ENCODE measurements at regions not wholly inside any gene's neighbourhood (a gene's known extent, or its start where the extent isn't known, plus 50 kb on each side); places are given as distances from the start of the nearest gene placed in this dataset.
A peak's percentile ranks its signal among the peaks of the same experiment; 100 is the strongest.

DNA sequence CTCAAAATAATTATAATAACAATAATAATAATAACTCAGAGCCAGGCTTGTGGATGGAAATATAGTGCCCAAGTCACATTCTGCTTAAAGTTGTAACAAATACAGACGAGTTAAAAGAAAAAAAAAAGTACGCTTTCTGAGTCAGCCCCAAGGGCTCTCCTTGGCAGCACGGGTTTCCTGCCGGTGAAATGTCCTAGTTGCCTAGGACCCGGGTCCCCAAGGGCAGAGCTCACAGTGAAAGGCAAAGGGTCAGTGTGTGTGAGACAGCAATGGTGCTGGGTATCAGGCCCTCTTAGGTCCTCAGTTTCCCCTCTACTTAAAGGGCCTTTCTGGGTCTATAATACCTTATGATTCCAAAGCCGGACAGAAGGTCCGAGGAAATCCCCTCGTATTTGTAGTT, 96.3 kb upstream of the CLMN start:
- Histone ChIP-seq H3K9me3 (ENCODE audit: control insufficient read depth in 2 of 2, low read length in 2 of 2) (no peaks in the 10 kb centered on the region), H3K27ac (ENCODE audit: low read length) (no peak overlapping the region), H3K9ac (ENCODE audit: low read length in 2 of 2) (no peak overlapping the region), H3K4me1 (ENCODE audit: control insufficient read depth, insufficient read depth, low read length) (no peaks in the 10 kb centered on the region), H3K27me3 (ENCODE audit: control insufficient read depth in 1 of 2, insufficient read depth in 2 of 2, low read length in 2 of 2) (peaks cover 0 to 2% of the 10 kb centered on the region in 2 donors), H3K36me3 (ENCODE audit: control insufficient read depth in 2 of 2, insufficient read depth in 2 of 2, low read length in 2 of 2) (peaks cover 0 to 3% of the 10 kb centered on the region in 2 donors), H3K4me3 (ENCODE audit: low read length in 2 of 2) (no peak overlapping the region)

DNA sequence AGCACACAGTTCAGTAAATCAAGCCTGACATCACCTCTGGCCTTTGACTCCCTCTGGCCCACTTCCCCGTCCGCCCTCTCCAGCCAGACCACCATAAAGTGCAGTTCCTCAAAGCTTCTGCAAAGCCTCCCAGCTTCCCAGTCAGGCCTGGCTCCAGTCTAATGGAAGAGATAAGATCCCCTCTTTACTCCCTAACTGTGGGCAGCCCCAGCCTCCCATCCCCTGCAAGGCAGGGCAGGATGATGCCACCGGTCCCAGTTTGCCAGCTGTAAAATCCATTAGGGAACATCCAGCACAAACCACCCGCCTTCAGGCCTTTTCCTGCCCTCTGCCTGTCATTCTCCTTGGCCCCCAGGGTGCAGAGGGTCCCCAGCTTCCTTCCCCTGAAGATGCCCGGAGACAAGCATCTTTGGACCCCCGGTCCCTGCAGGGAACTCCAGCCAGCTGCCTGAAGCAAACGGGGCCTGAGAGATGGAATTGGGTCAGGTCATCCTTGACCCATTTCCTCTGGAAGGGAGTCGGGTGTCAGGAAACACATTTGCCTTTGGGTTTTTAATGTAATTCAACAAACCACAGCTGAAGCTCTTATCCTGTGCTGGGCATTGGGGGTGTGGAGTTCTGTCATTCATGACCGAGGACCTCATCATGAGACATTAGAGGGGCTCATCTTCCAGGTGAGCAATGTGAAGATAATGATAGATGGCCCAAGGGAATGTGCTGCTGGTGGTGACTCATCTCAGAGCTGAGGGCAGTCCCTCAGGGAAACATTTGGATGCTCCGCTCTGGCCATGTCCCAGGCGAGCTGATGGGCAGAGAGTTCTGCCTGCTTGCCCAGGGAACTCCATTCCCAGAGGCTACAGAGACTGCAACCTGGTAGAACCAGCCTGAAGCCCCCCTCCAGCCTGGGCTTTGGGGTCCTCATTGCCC, 93.8 kb upstream of the CLMN start:
- Histone ChIP-seq H3K27ac (ENCODE audit: low read length) (no peak overlapping the region), H3K36me3 (ENCODE audit: control insufficient read depth in 2 of 2, insufficient read depth in 2 of 2, low read length in 2 of 2) (peaks cover 0 to 3% of the 10 kb centered on the region in 2 donors), H3K4me1 (ENCODE audit: control insufficient read depth, insufficient read depth, low read length) (peaks cover 17% of the 10 kb centered on the region)

DNA sequence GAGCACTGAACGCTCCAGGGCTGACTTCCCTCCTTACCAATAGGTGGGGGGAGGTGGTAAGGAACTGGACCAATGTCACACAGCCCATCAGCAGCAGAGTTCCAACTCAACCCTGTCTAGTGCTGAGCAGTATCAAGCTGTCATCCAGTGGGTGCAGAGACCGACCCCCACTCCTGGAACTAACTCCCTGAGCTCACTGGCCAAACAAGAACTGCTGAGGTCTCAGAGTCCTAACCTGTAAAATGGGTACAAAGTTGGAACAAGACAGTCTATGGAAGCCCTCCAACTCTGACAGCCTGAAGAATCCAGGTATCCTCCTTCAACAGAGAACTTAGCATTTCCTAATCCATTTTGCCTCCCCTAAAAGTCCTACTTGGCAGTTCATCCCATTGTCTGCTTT, 91.1 kb upstream of the CLMN start:
- Histone ChIP-seq H3K4me3 (ENCODE audit: low read length in 2 of 2) (no peak overlapping the region), H3K9ac (ENCODE audit: low read length in 2 of 2) (no peak overlapping the region), H3K27ac (ENCODE audit: low read length) (no peak overlapping the region), H3K36me3 (ENCODE audit: control insufficient read depth in 2 of 2, insufficient read depth in 2 of 2, low read length in 2 of 2) (no peaks in the 10 kb centered on the region), H3K9me3 (ENCODE audit: control insufficient read depth in 2 of 2, low read length in 2 of 2) (no peaks in the 10 kb centered on the region), H3K27me3 (ENCODE audit: control insufficient read depth in 1 of 2, insufficient read depth in 2 of 2, low read length in 2 of 2) (peaks cover 0 to 3% of the 10 kb centered on the region in 2 donors), H3K4me1 (ENCODE audit: control insufficient read depth, insufficient read depth, low read length) (peaks cover 24% of the 10 kb centered on the region)

More for the DNA sequence above, 93.8 kb upstream of the CLMN start:
- peaks cover 0 to 3% of the 10 kb centered on the region in 2 donors for H3K27me3 ChIP-seq (ENCODE audit: control insufficient read depth in 1 of 2, insufficient read depth in 2 of 2, low read length in 2 of 2)
- no peaks in the 10 kb centered on the region for H3K9me3 ChIP-seq (ENCODE audit: control insufficient read depth in 2 of 2, low read length in 2 of 2)
- H3K9ac ChIP-seq (ENCODE audit: low read length in 2 of 2), result no peak overlapping the region
- no peak overlapping the region for H3K4me3 ChIP-seq (ENCODE audit: low read length in 2 of 2)

DNA sequence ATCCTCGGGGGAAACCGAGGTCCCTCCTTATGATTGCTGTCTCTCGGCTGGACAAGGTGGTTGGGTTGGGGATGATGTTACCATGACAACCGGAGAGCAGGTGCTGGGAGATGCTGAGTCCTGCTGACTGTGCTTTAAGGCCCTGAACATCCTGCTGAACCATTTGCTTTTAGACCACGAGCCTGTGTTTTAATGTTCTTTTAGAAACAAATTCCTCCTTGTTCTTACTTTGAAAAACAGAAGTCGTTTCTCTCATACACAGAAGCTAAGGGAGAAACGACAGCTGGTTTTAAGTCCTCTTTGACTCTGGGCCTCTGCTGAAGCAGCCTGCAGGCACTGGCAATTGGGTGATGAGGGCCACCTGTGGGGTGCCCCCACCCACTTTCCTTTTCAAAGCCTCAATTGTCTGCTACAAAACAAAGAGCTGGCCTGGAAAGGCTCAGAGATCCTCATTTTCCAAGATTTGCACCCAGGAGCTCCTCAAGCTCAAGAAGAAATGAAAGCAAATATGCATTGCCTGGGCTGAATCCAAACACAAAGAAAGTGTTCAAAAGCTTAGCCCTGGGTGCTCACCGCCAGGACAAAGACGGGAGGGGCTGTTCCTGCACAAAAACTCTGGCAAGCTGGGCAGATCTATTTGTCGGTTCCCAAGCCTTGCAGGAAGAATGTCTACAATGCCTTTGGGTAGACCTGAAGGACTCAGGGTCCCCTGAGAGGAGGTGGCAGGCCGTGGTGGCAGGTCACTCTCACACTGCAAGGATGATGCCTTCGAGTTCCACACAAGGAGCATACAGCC, 90.0 kb upstream of the CLMN start:
- H3K9ac ChIP-seq (ENCODE audit: low read length in 2 of 2), result no peak overlapping the region
- no peak overlapping the region for H3K27ac ChIP-seq (ENCODE audit: low read length)
- H3K4me3 ChIP-seq (ENCODE audit: low read length in 2 of 2), result no peak overlapping the region
- H3K9me3 ChIP-seq (ENCODE audit: control insufficient read depth in 2 of 2, low read length in 2 of 2), result no peaks in the 10 kb centered on the region
- peaks cover 24% of the 10 kb centered on the region for H3K4me1 ChIP-seq (ENCODE audit: control insufficient read depth, insufficient read depth, low read length)
- peaks cover 0 to 3% of the 10 kb centered on the region in 2 donors for H3K27me3 ChIP-seq (ENCODE audit: control insufficient read depth in 1 of 2, insufficient read depth in 2 of 2, low read length in 2 of 2)
- H3K36me3 ChIP-seq (ENCODE audit: control insufficient read depth in 2 of 2, insufficient read depth in 2 of 2, low read length in 2 of 2), result no peaks in the 10 kb centered on the region

DNA sequence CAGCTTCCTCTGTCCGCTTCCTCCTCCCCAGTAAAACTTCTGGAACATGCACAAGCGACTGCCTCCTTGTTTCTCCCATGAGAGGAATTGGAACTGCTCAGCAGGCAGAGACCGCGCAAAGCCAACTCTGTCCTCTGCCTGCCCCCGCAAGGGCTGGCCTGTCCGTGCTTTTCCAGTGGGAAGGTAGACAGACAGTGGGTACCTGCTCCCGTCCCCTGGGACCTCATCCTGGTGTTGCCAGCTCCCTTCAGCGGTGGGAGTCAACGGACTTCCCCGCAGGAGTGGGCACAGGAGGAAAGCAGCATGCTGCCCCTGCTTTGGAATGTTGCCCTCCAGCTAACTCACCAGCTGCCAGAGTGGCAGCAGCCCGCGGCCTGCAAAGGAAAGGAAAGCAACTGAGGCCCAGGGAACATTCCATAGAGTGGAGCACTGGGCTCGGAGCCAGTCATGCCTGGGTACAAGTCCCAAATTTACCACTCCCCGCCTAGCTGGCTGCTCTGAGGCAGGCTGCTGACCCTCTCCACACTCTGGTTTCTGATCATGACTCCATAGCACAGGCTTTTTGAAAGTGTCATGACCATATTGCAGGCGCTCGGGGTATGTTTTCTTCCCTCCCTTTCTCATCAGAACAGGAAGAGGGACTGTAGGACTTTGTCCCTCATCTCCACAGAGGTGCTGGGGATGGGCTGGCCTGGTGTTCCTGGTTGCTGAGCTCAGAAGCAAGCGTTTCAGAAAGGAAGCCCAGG, 89.2 kb upstream of the CLMN start:
- peaks cover 24% of the 10 kb centered on the region for H3K4me1 ChIP-seq (ENCODE audit: control insufficient read depth, insufficient read depth, low read length)
- no peaks in the 10 kb centered on the region for H3K9me3 ChIP-seq (ENCODE audit: control insufficient read depth in 2 of 2, low read length in 2 of 2)
- H3K27ac ChIP-seq (ENCODE audit: low read length), result no peak overlapping the region
- H3K36me3 ChIP-seq (ENCODE audit: control insufficient read depth in 2 of 2, insufficient read depth in 2 of 2, low read length in 2 of 2), result no peaks in the 10 kb centered on the region
- no peak overlapping the region for H3K4me3 ChIP-seq (ENCODE audit: low read length in 2 of 2)
- H3K27me3 ChIP-seq (ENCODE audit: control insufficient read depth in 1 of 2, insufficient read depth in 2 of 2, low read length in 2 of 2), result peaks cover 0 to 3% of the 10 kb centered on the region in 2 donors
- no peak overlapping the region for H3K9ac ChIP-seq (ENCODE audit: low read length in 2 of 2)

DNA sequence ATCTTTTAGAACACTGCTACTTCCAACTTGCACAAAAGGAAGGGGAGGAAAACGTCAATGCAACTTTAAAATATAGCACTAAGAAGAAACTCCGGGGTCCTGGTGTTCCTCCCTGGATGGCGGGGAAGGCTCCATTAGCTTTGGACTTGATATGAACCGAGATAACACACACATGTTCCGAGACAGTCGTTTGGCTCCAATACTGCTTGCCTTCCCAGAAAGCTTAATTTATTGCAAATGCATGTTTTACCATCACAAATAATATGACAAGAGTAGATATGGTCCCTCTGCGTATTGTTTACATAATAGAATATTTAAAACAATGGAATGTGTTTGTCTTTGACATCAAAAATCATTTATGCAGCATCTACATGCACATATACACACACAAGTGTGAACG, 87.6 kb upstream of the CLMN start:
- peaks cover 24% of the 10 kb centered on the region for H3K4me1 ChIP-seq (ENCODE audit: control insufficient read depth, insufficient read depth, low read length)
- no peaks in the 10 kb centered on the region for H3K36me3 ChIP-seq (ENCODE audit: control insufficient read depth in 2 of 2, insufficient read depth in 2 of 2, low read length in 2 of 2)
- H3K9me3 ChIP-seq (ENCODE audit: control insufficient read depth in 2 of 2, low read length in 2 of 2), result no peaks in the 10 kb centered on the region
- H3K27ac ChIP-seq (ENCODE audit: low read length), result no peak overlapping the region
- H3K27me3 ChIP-seq (ENCODE audit: control insufficient read depth in 1 of 2, insufficient read depth in 2 of 2, low read length in 2 of 2), result peaks cover 0 to 3% of the 10 kb centered on the region in 2 donors
- no peak overlapping the region for H3K4me3 ChIP-seq (ENCODE audit: low read length in 2 of 2)
- no peak overlapping the region for H3K9ac ChIP-seq (ENCODE audit: low read length in 2 of 2)

DNA sequence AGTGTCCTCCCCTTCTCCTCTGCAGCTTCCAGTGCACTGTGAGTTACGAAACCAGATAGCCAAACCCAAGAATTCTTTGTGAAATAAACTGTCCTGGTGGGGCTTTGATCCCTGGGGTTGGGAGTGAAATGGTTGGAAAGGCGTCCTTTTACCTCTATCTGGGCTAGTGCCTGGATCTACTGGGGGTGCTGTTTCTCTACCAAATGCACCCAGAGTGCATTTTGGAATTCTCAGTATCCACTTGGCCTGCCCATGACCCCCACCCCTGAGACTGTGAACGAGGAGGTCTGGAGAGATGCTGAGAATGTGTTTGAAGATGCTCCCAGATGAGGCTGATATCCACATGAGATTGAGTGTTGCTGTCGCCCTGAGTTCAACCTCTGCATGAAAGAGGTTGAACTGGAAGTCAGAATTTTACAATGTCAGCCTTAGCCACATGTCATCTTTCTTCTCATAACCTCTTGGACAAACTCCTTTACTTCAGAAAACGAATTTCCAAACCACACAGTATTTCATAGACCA, 87.1 kb upstream of the CLMN start:
- Histone ChIP-seq H3K4me3 (ENCODE audit: low read length in 2 of 2) (no peak overlapping the region), H3K9ac (ENCODE audit: low read length in 2 of 2) (no peak overlapping the region), H3K4me1 (ENCODE audit: control insufficient read depth, insufficient read depth, low read length) (peaks cover 24% of the 10 kb centered on the region), H3K36me3 (ENCODE audit: control insufficient read depth in 2 of 2, insufficient read depth in 2 of 2, low read length in 2 of 2) (no peaks in the 10 kb centered on the region), H3K27ac (ENCODE audit: low read length) (no peak overlapping the region), H3K9me3 (ENCODE audit: control insufficient read depth in 2 of 2, low read length in 2 of 2) (no peaks in the 10 kb centered on the region), H3K27me3 (ENCODE audit: control insufficient read depth in 1 of 2, insufficient read depth in 2 of 2, low read length in 2 of 2) (peaks cover 0 to 3% of the 10 kb centered on the region in 2 donors)

DNA sequence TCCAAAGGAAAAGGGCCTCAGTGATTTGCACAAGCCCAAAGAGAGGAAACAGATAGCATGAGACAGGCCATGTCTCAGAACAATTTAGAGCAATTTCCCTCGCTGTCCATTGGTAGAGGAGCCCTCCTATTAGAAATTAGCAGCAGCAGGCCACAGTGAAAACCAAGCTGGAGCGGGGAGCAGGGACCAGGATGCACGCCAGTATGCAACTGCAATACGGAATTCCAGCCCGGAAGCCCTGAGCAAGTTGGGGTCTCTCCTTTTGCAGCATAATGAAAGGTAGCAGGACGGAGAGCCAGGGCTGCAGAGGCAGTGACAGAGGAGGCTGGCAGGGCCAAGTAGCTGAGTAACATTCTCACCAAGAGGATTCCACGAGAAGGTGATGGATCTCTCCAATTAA, 84.9 kb upstream of the CLMN start:
- H3K9ac ChIP-seq (ENCODE audit: low read length in 2 of 2), result no peak overlapping the region
- peaks cover 0 to 3% of the 10 kb centered on the region in 2 donors for H3K27me3 ChIP-seq (ENCODE audit: control insufficient read depth in 1 of 2, insufficient read depth in 2 of 2, low read length in 2 of 2)

DNA sequence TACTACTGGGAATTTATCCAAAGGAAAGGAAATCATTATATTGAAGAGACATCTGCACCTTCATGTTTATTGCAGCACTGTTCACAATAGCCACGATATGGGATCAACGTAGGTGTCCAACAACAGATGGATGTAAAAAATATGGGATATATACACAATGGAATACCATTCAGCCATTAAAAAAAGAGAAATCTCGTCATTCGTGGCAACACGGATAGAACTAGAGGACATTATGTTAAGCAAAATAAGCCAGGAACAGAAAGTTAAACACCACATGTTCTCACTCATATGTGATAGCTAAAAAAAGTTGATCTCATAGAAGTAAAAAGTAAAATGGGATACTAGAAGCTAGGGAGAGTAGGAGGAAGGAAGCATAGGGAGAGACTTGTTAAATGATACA, 82.9 kb upstream of the CLMN start:
- Histone ChIP-seq H3K36me3 (ENCODE audit: control insufficient read depth in 2 of 2, insufficient read depth in 2 of 2, low read length in 2 of 2) (no peaks in the 10 kb centered on the region), H3K27ac (ENCODE audit: low read length) (no peak overlapping the region), H3K4me1 (ENCODE audit: control insufficient read depth, insufficient read depth, low read length) (peaks cover 3% of the 10 kb centered on the region), H3K27me3 (ENCODE audit: control insufficient read depth in 1 of 2, insufficient read depth in 2 of 2, low read length in 2 of 2) (peaks cover 0 to 2% of the 10 kb centered on the region in 2 donors), H3K9me3 (ENCODE audit: control insufficient read depth in 2 of 2, low read length in 2 of 2) (no peaks in the 10 kb centered on the region), H3K4me3 (ENCODE audit: low read length in 2 of 2) (no peak overlapping the region), H3K9ac (ENCODE audit: low read length in 2 of 2) (no peak overlapping the region)

More for the DNA sequence above, 84.9 kb upstream of the CLMN start:
- H3K4me3 ChIP-seq (ENCODE audit: low read length in 2 of 2), result no peak overlapping the region
- no peak overlapping the region for H3K27ac ChIP-seq (ENCODE audit: low read length)
- peaks cover 15% of the 10 kb centered on the region for H3K4me1 ChIP-seq (ENCODE audit: control insufficient read depth, insufficient read depth, low read length)
- no peaks in the 10 kb centered on the region for H3K9me3 ChIP-seq (ENCODE audit: control insufficient read depth in 2 of 2, low read length in 2 of 2)
- H3K36me3 ChIP-seq (ENCODE audit: control insufficient read depth in 2 of 2, insufficient read depth in 2 of 2, low read length in 2 of 2), result no peaks in the 10 kb centered on the region

DNA sequence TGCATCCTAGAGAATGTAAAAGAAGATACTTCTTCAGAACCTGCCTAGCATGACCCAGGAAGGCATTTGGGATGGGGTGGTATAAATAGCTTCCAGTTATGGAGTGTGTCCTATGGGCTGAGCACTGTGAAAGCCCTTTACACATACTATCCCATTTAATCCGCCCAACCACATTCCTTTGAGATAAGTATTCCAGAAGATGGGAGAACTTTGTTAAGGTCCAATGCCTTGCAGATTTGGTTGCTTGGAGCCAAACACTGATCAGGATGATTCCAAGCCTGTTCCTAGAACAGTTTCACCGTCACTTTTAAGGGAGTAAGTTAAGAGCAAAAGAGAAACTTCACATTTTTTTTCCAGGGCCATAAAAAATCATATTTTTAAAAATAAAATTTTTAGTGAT, 82.5 kb upstream of the CLMN start:
- Histone ChIP-seq H3K9ac (ENCODE audit: low read length in 2 of 2) (no peak overlapping the region), H3K4me1 (ENCODE audit: control insufficient read depth, insufficient read depth, low read length) (no peaks in the 10 kb centered on the region), H3K4me3 (ENCODE audit: low read length in 2 of 2) (no peak overlapping the region), H3K36me3 (ENCODE audit: control insufficient read depth in 2 of 2, insufficient read depth in 2 of 2, low read length in 2 of 2) (no peaks in the 10 kb centered on the region), H3K9me3 (ENCODE audit: control insufficient read depth in 2 of 2, low read length in 2 of 2) (no peaks in the 10 kb centered on the region), H3K27me3 (ENCODE audit: control insufficient read depth in 1 of 2, insufficient read depth in 2 of 2, low read length in 2 of 2) (peaks cover 0 to 2% of the 10 kb centered on the region in 2 donors), H3K27ac (ENCODE audit: low read length) (peak overlapping the region; percentile 11)
